GM23248 (cell line): ENCODE measurements at regions not wholly inside any gene's neighbourhood (a gene's known extent, or its start where the extent isn't known, plus 50 kb on each side); places are given as distances from the start of the nearest gene placed in this dataset.

Experiments used
- DNase-seq: peaks from one replicate; pipeline ENCODE4 v3.0.0-alpha.2; 2015
- H2AFZ ChIP-seq: fragments of 200-600 bp; sonication (generic); 2 replicates; pipeline ENCODE4 v1.6.1; 2016; ENCODE audit warnings: antibody characterized with exemption
- H3F3A ChIP-seq: fragments of 200-600 bp; sonication (generic); 2 replicates; pipeline ENCODE4 v1.6.1; 2016; ENCODE audit warnings: mild to moderate bottlenecking, antibody characterized with exemption, mixed run types; ENCODE audit not compliant: insufficient read depth
- H3K27ac ChIP-seq: fragments of 200-600 bp; sonication (generic); 2 replicates; pipeline ENCODE4 v1.5.1; 2016; ENCODE audit warnings: mild to moderate bottlenecking
- H3K27me3 ChIP-seq: fragments of 200-600 bp; sonication (generic); replicated peaks from 2 replicates; pipeline ENCODE4 v1.6.1; 2016; ENCODE audit warnings: mild to moderate bottlenecking; ENCODE audit not compliant: insufficient read depth
- H3K36me3 ChIP-seq: fragments of 200-600 bp; sonication (generic); 2 replicates; pipeline ENCODE4 v1.6.1; 2016; ENCODE audit warnings: low read depth, mild to moderate bottlenecking
- H3K4me1 ChIP-seq: fragments of 200-600 bp; sonication (generic); 2 replicates; pipeline ENCODE4 v1.6.1; 2016; ENCODE audit warnings: mild to moderate bottlenecking; ENCODE audit not compliant: insufficient read depth
- H3K4me2 ChIP-seq: fragments of 200-600 bp; sonication (generic); one replicate; pipeline ENCODE4 v1.6.1; 2016; ENCODE audit warnings: mild to moderate bottlenecking; ENCODE audit not compliant: unreplicated experiment
- H3K4me3 ChIP-seq: fragments of 200-600 bp; sonication (generic); 2 replicates; pipeline ENCODE4 v1.5.1; 2016; ENCODE audit warnings: mild to moderate bottlenecking
- H3K79me2 ChIP-seq: fragments of 200-600 bp; sonication (generic); 2 replicates; pipeline ENCODE4 v1.6.1; 2016; ENCODE audit warnings: mild to moderate bottlenecking; ENCODE audit not compliant: insufficient read depth
- H3K9ac ChIP-seq: fragments of 200-600 bp; sonication (generic); 2 replicates; pipeline ENCODE4 v1.6.1; 2016; ENCODE audit warnings: mild to moderate bottlenecking
- H3K9me2 ChIP-seq: fragments of 200-600 bp; sonication (generic); 2 replicates; pipeline ENCODE4 v1.6.1; 2016; ENCODE audit warnings: mixed run types, mild to moderate bottlenecking, moderate library complexity; ENCODE audit not compliant: insufficient read depth
- H3K9me3 ChIP-seq: fragments of 200-600 bp; sonication (generic); one replicate; pipeline ENCODE4 v1.6.1; 2017; ENCODE audit warnings: low read depth
- H4K20me1 ChIP-seq: fragments of 200-600 bp; sonication (generic); 2 replicates; pipeline ENCODE4 v1.6.0; 2016; ENCODE audit not compliant: insufficient read depth
- EZH2 ChIP-seq: fragments of 200-600 bp; sonication (generic); IDR thresholded peaks from 2 replicates; pipeline ENCODE4 v1.6.1; 2018; ENCODE audit warnings: antibody characterized with exemption, mild to moderate bottlenecking; ENCODE audit not compliant: insufficient read depth, poor library complexity, severe bottlenecking
- EZH2phosphoT487 ChIP-seq: fragments of 200-600 bp; sonication (generic); IDR thresholded peaks from 2 replicates; pipeline ENCODE4 v1.6.1; 2018; ENCODE audit warnings: antibody characterized with exemption, moderate library complexity, mild to moderate bottlenecking, low read depth; ENCODE audit not compliant: insufficient read depth
- WGBS, 2 experiments: methylation state at CpG; one replicate each; pipeline ENCODE4 v1.1.6; 2015 to 2017; ENCODE audit warnings: low lambda C conversion rate in 2 of 2, low coverage in 1 of 2; ENCODE audit errors: missing lambda C conversion rate in 2 of 2; 5-methylcytosine and 5-hydroxymethylcytosine counted together
- in situ Hi-C: fragments of 300-500 bp; cut with MboI; formaldehyde crosslinking; loops from 2 replicates; pipeline ENCODE4 v1.15.0; 2020

- H3K9me3 ChIP-seq, result no peaks in the 10 kb centered on the region
- H3K4me3 ChIP-seq, result no peak overlapping the region
- no peak overlapping the region for H3K27ac ChIP-seq
- TF ChIP-seq EZH2 (no peak), EZH2phosphoT487 (no peak)
- no peaks in the 10 kb centered on the region for H4K20me1 ChIP-seq
- H3K36me3 ChIP-seq, result peaks cover 18% of the 10 kb centered on the region
- H3K27me3 ChIP-seq, result no peaks in the 10 kb centered on the region
- no peak overlapping the region for H3K4me2 ChIP-seq
- H3F3A ChIP-seq, result no peaks in the 10 kb centered on the region
- no peaks in the 10 kb centered on the region for H3K9me2 ChIP-seq
- DNase-seq, result no peak
- H3K79me2 ChIP-seq, result no peaks in the 10 kb centered on the region
- in situ Hi-C loops, result no loop called here
- 55 to 57% methylated on average over 5 of the region's 5 CpGs for WGBS, 2 experiments
- no peak overlapping the region for H3K9ac ChIP-seq
- no peak overlapping the region for H2AFZ ChIP-seq
- H3K4me1 ChIP-seq, result no peaks in the 10 kb centered on the region
Measured at GRCh38 chr6:144730088-144730645, 445.0 kb downstream of the UTRN start.

- Histone ChIP-seq H3K9ac (no peak overlapping the region), H3K9me2 (no peaks in the 10 kb centered on the region), H3K79me2 (no peaks in the 10 kb centered on the region), H3K9me3 (no peaks in the 10 kb centered on the region), H4K20me1 (no peaks in the 10 kb centered on the region), H3K4me2 (no peak overlapping the region), H2AFZ (no peak overlapping the region), H3K27ac (no peak overlapping the region), H3F3A (no peaks in the 10 kb centered on the region), H3K4me1 (no peaks in the 10 kb centered on the region), H3K4me3 (no peak overlapping the region), H3K27me3 (no peaks in the 10 kb centered on the region), H3K36me3 (peaks cover 18% of the 10 kb centered on the region)
- 68 to 78% methylated on average over 3 of the region's 3 CpGs for WGBS, 2 experiments
- in situ Hi-C loops, result no loop called here
- TF ChIP-seq EZH2phosphoT487 (no peak), EZH2 (no peak)
- no peak for DNase-seq
Measured at GRCh38 chr6:144731229-144731628, 446.1 kb downstream of the UTRN start.

GRCh38 chr6:144736763-144737162 lies 451.6 kb downstream of the UTRN start:
- WGBS, 2 experiments, result 92 to 94% methylated on average over 6 of the region's 6 CpGs

GRCh38 chr6:144737998-144738397 lies 452.9 kb downstream of the UTRN start:
- Histone ChIP-seq H3K9ac (no peak overlapping the region), H3K79me2 (no peaks in the 10 kb centered on the region), H3K27me3 (no peaks in the 10 kb centered on the region), H3K27ac (no peak overlapping the region), H3K4me3 (no peak overlapping the region), H3K9me2 (no peaks in the 10 kb centered on the region; the same call in 1 of the 2 replicates), H3F3A (no peaks in the 10 kb centered on the region), H4K20me1 (no peaks in the 10 kb centered on the region), H2AFZ (no peak overlapping the region), H3K4me1 (no peaks in the 10 kb centered on the region), H3K9me3 (no peaks in the 10 kb centered on the region), H3K4me2 (no peak overlapping the region), H3K36me3 (peaks cover 12% of the 10 kb centered on the region)
- DNase-seq, result no peak
- WGBS, 2 experiments, result 98 to 99% methylated on average over 4 of the region's 4 CpGs
- TF ChIP-seq EZH2phosphoT487 (no peak), EZH2 (no peak)
- in situ Hi-C loops, result no loop called here

More at GRCh38 chr6:144736763-144737162, 451.6 kb downstream of the UTRN start:
- H3K4me1 ChIP-seq, result no peaks in the 10 kb centered on the region
- H2AFZ ChIP-seq, result no peak overlapping the region
- no peaks in the 10 kb centered on the region for H3K9me2 ChIP-seq
- no peak overlapping the region for H3K4me3 ChIP-seq
- peaks cover 17% of the 10 kb centered on the region for H3K36me3 ChIP-seq
- no peak for DNase-seq
- no peaks in the 10 kb centered on the region for H3K9me3 ChIP-seq
- H3K9ac ChIP-seq, result no peak overlapping the region
- no peaks in the 10 kb centered on the region for H3K79me2 ChIP-seq
- no peak for TF ChIP-seq EZH2phosphoT487
- no peak for TF ChIP-seq EZH2
- no peak overlapping the region for H3K4me2 ChIP-seq
- H3F3A ChIP-seq, result no peaks in the 10 kb centered on the region
- H3K27me3 ChIP-seq, result no peaks in the 10 kb centered on the region
- in situ Hi-C loops, result no loop called here
- no peak overlapping the region for H3K27ac ChIP-seq
- no peaks in the 10 kb centered on the region for H4K20me1 ChIP-seq
